GM12878 (cell line): ENCODE measurements at regions not wholly inside any gene's neighbourhood (a gene's known extent, or its start where the extent isn't known, plus 50 kb on each side); places are given as distances from the start of the nearest gene placed in this dataset.

Experiments
- CTCF ChIP-seq, 3 experiments: IDR thresholded peaks in 2 of 3; conservative IDR thresholded peaks in 1 of 3; 2 replicates each; pipeline ENCODE4 v1.5.1; 2011; ENCODE audit warnings: low read depth in 3 of 3, low read length in 3 of 3, mild to moderate bottlenecking in 3 of 3, control low read depth in 2 of 3, moderate library complexity in 2 of 3, inconsistent platforms in 1 of 3, mixed read lengths in 1 of 3; ENCODE audit not compliant: control insufficient read depth in 2 of 3, insufficient read depth in 1 of 3; ENCODE audit errors: extremely low read depth in 1 of 3
- E2F8 ChIP-seq: fragments of 450-650 bp; IDR thresholded peaks from 2 replicates; pipeline ENCODE4 v1.6.1; 2018; ENCODE audit warnings: mild to moderate bottlenecking, low read depth, moderate library complexity; ENCODE audit not compliant: partially characterized antibody
- EZH2 ChIP-seq: IDR thresholded peaks from 2 replicates; pipeline ENCODE4 v1.6.1; 2012; ENCODE audit warnings: low read depth, mild to moderate bottlenecking, control low read depth, inconsistent platforms, low read length, borderline replicate concordance; ENCODE audit not compliant: control insufficient read depth
- ZZZ3 ChIP-seq: IDR thresholded peaks from 2 replicates; pipeline ENCODE4 v1.6.1; 2011; ENCODE audit warnings: low read depth; ENCODE audit not compliant: control insufficient read depth, insufficient read length

GRCh38 chr22:49244466-49245420 is 582.9 kb downstream of the BRD1 start:
- TF ChIP-seq EZH2, result no peak
- no peak for TF ChIP-seq ZZZ3
- TF ChIP-seq E2F8, result no peak
- TF ChIP-seq CTCF (IDR thresholded peaks at IDR 0.05 in 2 of 3, conservative IDR thresholded peaks at IDR 0.05 in 1 of 3; ENCODE audit: control insufficient read depth in 2 of 3, extremely low read depth in 1 of 3, insufficient read depth in 1 of 3, low read depth in 3 of 3, low read length in 3 of 3), result no peak
